HepG2 (cell line): ENCODE measurements at regions not wholly inside any gene's neighbourhood (a gene's known extent, or its start where the extent isn't known, plus 50 kb on each side); places are given as distances from the start of the nearest gene placed in this dataset.

ENCODE experiments used
- ATAC-seq: fragments of 200-7000 bp; cut with Tn5 transposase; 3 replicates; pipeline ENCODE4 v1.9.1; 2020; ENCODE audit warnings: mild to moderate bottlenecking, moderate library complexity
- BruUV-seq: library from RNA; stranded (reverse); fragments of 400-500 nt; replicated peaks from 2 replicates; lab custom pipeline; 2021; lab: Mats Ljungman, UMichigan
- CTCF ChIA-PET: fragments of 300-600 bp; formaldehyde crosslinking; extraction: SDS; loops from one replicate; lab custom pipeline; 2021; ENCODE audit warnings: low total read pairs, inconsistent platforms, low intra/inter-chr PET ratio; lab: Yijun Ruan, JAX
- POLR2A ChIA-PET: fragments of 350-600 bp; sonication (Branson Sonifier 250); formaldehyde crosslinking; loops from one replicate; lab custom pipeline; 2020; ENCODE audit warnings: antibody characterized with exemption, inconsistent platforms; lab: Yijun Ruan, JAX
- DNase-seq: peaks from one replicate; pipeline ENCODE4 v3.0.0-alpha.2; 2015; ENCODE audit warnings: low spot score
- FAIRE-seq: peaks from 3 replicates; lab custom pipeline; 2011; peaks lifted over from hg19 to GRCh38; lab: Jason Lieb, UNC
- H2AFZ ChIP-seq: one replicate; pipeline ENCODE4 v1.6.1; 2011; ENCODE audit warnings: low read length, inconsistent platforms
- H3K27ac ChIP-seq: fragments of 300-600 bp; 3 replicates; pipeline ENCODE4 v1.8.0; 2011; ENCODE audit warnings: mixed run types, mild to moderate bottlenecking, mixed read lengths, low read length, inconsistent platforms; ENCODE audit not compliant: insufficient read depth; ENCODE audit errors: extremely low read length
- H3K27me3 ChIP-seq, 2 experiments: fragments of 200-600 bp in 1 of 2; 2 replicates in 1 of 2; 3 replicates in 1 of 2; pipeline versions ENCODE4 v1.6.0 to v1.8.0; 2011; ENCODE audit warnings: low read length in 2 of 2, mild to moderate bottlenecking in 2 of 2, moderate library complexity in 2 of 2, inconsistent platforms in 1 of 2; ENCODE audit not compliant: insufficient read depth in 2 of 2, control insufficient read depth in 1 of 2
- H3K36me3 ChIP-seq, 2 experiments: fragments of 200-600 bp in 1 of 2; replicated peaks in 1 of 2; 2 replicates in 1 of 2; 3 replicates in 1 of 2; pipeline versions ENCODE4 v1.5.1 to v1.8.0; 2011; ENCODE audit warnings: low read length in 2 of 2, inconsistent platforms in 1 of 2; ENCODE audit not compliant: insufficient read depth in 2 of 2, control insufficient read depth in 1 of 2
- H3K4me1 ChIP-seq: 2 replicates; pipeline ENCODE4 v1.5.1; 2012; ENCODE audit warnings: low read length, inconsistent platforms; ENCODE audit not compliant: insufficient read depth
- H3K4me2 ChIP-seq: 2 replicates; pipeline ENCODE4 v1.6.0; 2011; ENCODE audit warnings: low read depth, low read length, inconsistent platforms
- H3K4me3 ChIP-seq, 3 experiments: fragments of 200-600 bp in 1 of 3; sonication (generic), shearing (Covaris generic) in 1 of 3; replicated peaks in 1 of 3; 2 replicates each; pipeline ENCODE4 v1.5.1; 2011 to 2016; ENCODE audit warnings: low read length in 3 of 3, inconsistent platforms in 2 of 3, low read depth in 2 of 3, mild to moderate bottlenecking in 2 of 3, control low read depth in 1 of 3, mixed read lengths in 1 of 3; ENCODE audit not compliant: insufficient read depth in 1 of 3
- H3K79me2 ChIP-seq: one replicate; pipeline ENCODE4 v1.6.1; 2011; ENCODE audit warnings: low read length, inconsistent platforms; ENCODE audit not compliant: insufficient read depth
- H3K9ac ChIP-seq: 2 replicates; pipeline ENCODE4 v1.6.0; 2011; ENCODE audit warnings: mild to moderate bottlenecking, low read depth, low read length, inconsistent platforms; ENCODE audit not compliant: insufficient read depth
- H3K9me3 ChIP-seq: 2 replicates; pipeline ENCODE4 v1.5.1; 2012; ENCODE audit warnings: mild to moderate bottlenecking, low read length
- H4K20me1 ChIP-seq: 2 replicates; pipeline ENCODE4 v1.6.0; 2011; ENCODE audit warnings: inconsistent platforms, mild to moderate bottlenecking, low read length, moderate library complexity; ENCODE audit not compliant: insufficient read depth
- AGO1 ChIP-seq: fragments of 200-400 bp; formaldehyde crosslinking; IDR thresholded peaks from 2 replicates; pipeline ENCODE4 v1.6.1; 2017; ENCODE audit warnings: mild to moderate bottlenecking, low read depth, low read length, moderate library complexity; ENCODE audit not compliant: poor library complexity, severe bottlenecking
- ARID2 ChIP-seq: sonication (generic); formaldehyde crosslinking; IDR thresholded peaks from 2 replicates; pipeline ENCODE4 v1.8.1; 2022; ENCODE audit warnings: mild to moderate bottlenecking, missing genetic modification reagents, borderline replicate concordance
- CBX1 ChIP-seq: IDR thresholded peaks from one replicate; pipeline ENCODE4 v1.6.1; 2016; ENCODE audit warnings: antibody characterized with exemption, low read depth
- GABPB1 ChIP-seq: IDR thresholded peaks from 2 replicates; pipeline ENCODE4 v1.6.1; 2016; ENCODE audit warnings: mild to moderate bottlenecking, missing genetic modification reagents, moderate library complexity, missing compliant biosample characterization
- GTF2F1 ChIP-seq: fragments of 150-350 bp; IDR thresholded peaks from 2 replicates; pipeline ENCODE4 v1.6.1; 2014; ENCODE audit warnings: low read length
- HNF1B ChIP-seq: sonication (generic); formaldehyde crosslinking; IDR thresholded peaks from 2 replicates; pipeline ENCODE4 v1.5.1; 2020; ENCODE audit warnings: mild to moderate bottlenecking, moderate library complexity, missing genetic modification reagents
- MXD1 ChIP-seq: sonication (generic); formaldehyde crosslinking; IDR thresholded peaks from 2 replicates; pipeline ENCODE4 v1.4.0; 2020; ENCODE audit warnings: mild to moderate bottlenecking, missing genetic modification reagents
- PLRG1 ChIP-seq: fragments of 450-650 bp; conservative IDR thresholded peaks from 2 replicates; pipeline ENCODE4 v1.6.1; 2016
- REL ChIP-seq: sonication (generic); formaldehyde crosslinking; conservative IDR thresholded peaks from 2 replicates; pipeline ENCODE4 v1.8.0; 2022; ENCODE audit warnings: mild to moderate bottlenecking, missing genetic modification reagents, moderate library complexity
- TBX3 ChIP-seq: fragments of 450-650 bp; IDR thresholded peaks from 2 replicates; pipeline ENCODE4 v1.6.1; 2017; ENCODE audit warnings: antibody characterized with exemption, mild to moderate bottlenecking, inconsistent platforms, borderline replicate concordance
- XBP1 ChIP-seq: sonication (generic); formaldehyde crosslinking; IDR thresholded peaks from 2 replicates; pipeline ENCODE4 v1.5.0; 2020; ENCODE audit warnings: missing genetic modification reagents
- ZIK1 ChIP-seq: sonication (generic); formaldehyde crosslinking; IDR thresholded peaks from 2 replicates; pipeline ENCODE4 v1.5.0; 2020; ENCODE audit warnings: mild to moderate bottlenecking, low read depth, missing genetic modification reagents, borderline replicate concordance
- ZNF10 ChIP-seq: sonication (generic); formaldehyde crosslinking; IDR thresholded peaks from 2 replicates; pipeline ENCODE4 v1.4.0; 2020; ENCODE audit warnings: mild to moderate bottlenecking, low read depth, missing genetic modification reagents, borderline replicate concordance
- ZNF24 ChIP-seq: fragments of 450-650 bp; IDR thresholded peaks from 2 replicates; pipeline ENCODE4 v1.6.1; 2017; ENCODE audit warnings: antibody characterized with exemption, mild to moderate bottlenecking
- ZNF510 ChIP-seq: sonication (generic); formaldehyde crosslinking; IDR thresholded peaks from 2 replicates; pipeline ENCODE4 v1.4.0; 2020; ENCODE audit warnings: low read depth, mild to moderate bottlenecking, missing genetic modification reagents
- ZNF556 ChIP-seq: sonication (generic); formaldehyde crosslinking; IDR thresholded peaks from 2 replicates; pipeline ENCODE4 v1.4.0; 2020; ENCODE audit warnings: mild to moderate bottlenecking, missing genetic modification reagents, borderline replicate concordance
- ZNF569 ChIP-seq: sonication (generic); formaldehyde crosslinking; IDR thresholded peaks from 2 replicates; pipeline ENCODE4 v1.5.0; 2020; ENCODE audit warnings: mild to moderate bottlenecking, missing genetic modification reagents, moderate library complexity, borderline replicate concordance
- ZNF644 ChIP-seq: IDR thresholded peaks from 2 replicates; pipeline ENCODE4 v1.6.1; 2016; ENCODE audit warnings: low read depth
- WGBS: methylation state at CpG from one replicate; pipeline ENCODE4 v1.1.6; 2017; ENCODE audit warnings: low lambda C conversion rate; 5-methylcytosine and 5-hydroxymethylcytosine counted together
- in situ Hi-C: cut with HindIII; loops from 2 replicates; pipeline ENCODE4 v1.10.0; 2017; ENCODE audit warnings: low pct_unique_long_range_greater_than_20kb; ENCODE audit not compliant: extremely low pct_ligation_motif_present
- intact Hi-C: fragments of 100-400 bp; cut with micrococcal nuclease; formaldehyde crosslinking; loops from one replicate; pipeline ENCODE4 v1.10.0; 2022; ENCODE audit not compliant: unreplicated experiment
- TF ChIP-seq, protein P1 (sequence below): sonication (generic); formaldehyde crosslinking; IDR thresholded peaks from 2 replicates; pipeline ENCODE4 v1.4.0; 2020; ENCODE audit warnings: mild to moderate bottlenecking, low read depth, missing genetic modification reagents
- TF ChIP-seq, protein P2 (sequence below): sonication (generic); formaldehyde crosslinking; IDR thresholded peaks from 2 replicates; pipeline ENCODE4 v1.8.0; 2022; ENCODE audit warnings: low read depth, missing genetic modification reagents

DNA sequence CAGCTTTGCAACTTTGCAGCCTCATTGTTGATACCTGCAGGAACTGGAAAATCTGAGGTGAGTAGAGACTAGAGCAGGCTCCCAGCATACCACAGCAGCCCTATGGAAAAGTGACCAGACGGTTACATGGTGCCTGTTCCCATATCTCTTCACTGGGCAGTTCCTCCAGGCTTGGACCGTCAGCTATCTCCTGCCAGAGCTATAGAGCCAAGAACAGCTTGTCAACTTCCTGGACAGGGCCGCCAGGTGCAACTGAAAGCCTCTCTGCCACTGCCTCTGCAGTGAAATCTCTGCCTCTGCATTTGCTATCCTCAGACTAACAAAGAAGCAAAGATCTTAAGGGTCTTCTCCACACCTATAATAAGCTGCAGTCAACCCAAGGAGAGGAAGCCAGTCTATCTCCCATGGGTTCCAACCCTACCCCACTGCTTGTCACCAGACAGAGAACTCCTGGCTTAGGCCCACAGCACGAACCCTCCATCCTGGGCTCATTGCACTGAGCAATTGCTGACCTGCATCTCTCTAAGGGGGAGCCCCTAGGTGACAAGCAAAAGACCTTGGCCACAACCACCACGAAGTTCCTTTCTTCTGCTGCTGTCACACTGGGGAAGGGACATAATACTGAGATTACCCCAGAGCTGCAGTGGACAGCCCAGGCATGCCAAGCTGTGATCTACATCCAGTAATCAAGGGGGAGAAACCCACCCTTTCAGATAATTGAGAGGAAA is 60.1 kb upstream of the KHDRBS2 start:
- Histone ChIP-seq H4K20me1 (no peaks in the 10 kb centered on the region), H3K79me2 (no peaks in the 10 kb centered on the region), H3K4me2 (no peak overlapping the region), H3K4me1 (no peaks in the 10 kb centered on the region), H3K36me3 (no peaks in the 10 kb centered on the region), H3K4me3 (no peak overlapping the region), H3K27me3 (no peaks in the 10 kb centered on the region)
- intact Hi-C loops (no loop called here), in situ Hi-C loops (no loop called here)
- POLR2A ChIA-PET, result no interaction called here
- FAIRE-seq, result no peak
- WGBS, result 3% methylated on average over 5 of the region's 5 CpGs
- ATAC-seq, result no peak
- TF ChIP-seq MXD1 (CRISPR knock-in tag) (no peak), GABPB1 (CRISPR knock-in tag) (no peak), ZNF24 (no peak), ZNF644 (CRISPR knock-in tag) (no peak), ZNF556 (no peak), CBX1 (no peak), ZNF10 (no peak), PLRG1 (no peak), HNF1B (CRISPR knock-in tag) (no peak), XBP1 (CRISPR knock-in tag) (no peak), REL (no peak), ZNF510 (CRISPR knock-in tag) (no peak), GTF2F1 (no peak), ZIK1 (CRISPR knock-in tag) (no peak), ZNF569 (no peak), AGO1 (no peak), ARID2 (no peak), TBX3 (no peak)
- TF ChIP-seq, protein P1, sequence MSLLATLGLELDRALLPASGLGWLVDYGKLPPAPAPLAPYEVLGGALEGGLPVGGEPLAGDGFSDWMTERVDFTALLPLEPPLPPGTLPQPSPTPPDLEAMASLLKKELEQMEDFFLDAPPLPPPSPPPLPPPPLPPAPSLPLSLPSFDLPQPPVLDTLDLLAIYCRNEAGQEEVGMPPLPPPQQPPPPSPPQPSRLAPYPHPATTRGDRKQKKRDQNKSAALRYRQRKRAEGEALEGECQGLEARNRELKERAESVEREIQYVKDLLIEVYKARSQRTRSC (CRISPR knock-in tag), result no peak
- TF ChIP-seq, protein P2, sequence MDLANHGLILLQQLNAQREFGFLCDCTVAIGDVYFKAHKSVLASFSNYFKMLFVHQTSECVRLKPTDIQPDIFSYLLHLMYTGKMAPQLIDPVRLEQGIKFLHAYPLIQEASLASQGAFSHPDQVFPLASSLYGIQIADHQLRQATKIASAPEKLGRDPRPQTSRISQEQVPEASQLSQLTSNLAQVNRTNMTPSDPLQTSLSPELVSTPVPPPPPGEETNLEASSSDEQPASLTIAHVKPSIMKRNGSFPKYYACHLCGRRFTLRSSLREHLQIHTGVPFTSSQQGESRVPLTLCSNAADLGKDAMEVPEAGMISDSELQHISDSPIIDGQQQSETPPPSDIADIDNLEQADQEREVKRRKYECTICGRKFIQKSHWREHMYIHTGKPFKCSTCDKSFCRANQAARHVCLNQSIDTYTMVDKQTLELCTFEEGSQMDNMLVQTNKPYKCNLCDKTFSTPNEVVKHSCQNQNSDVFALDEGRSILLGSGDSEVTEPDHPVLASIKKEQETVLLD (CRISPR knock-in tag), result no peak
- TF ChIP-seq, all 625 proteins: peak for 0
- Histone ChIP-seq H3K9me3 (no peaks in the 10 kb centered on the region), H3K27ac (no peak overlapping the region), H3K9ac (no peak overlapping the region), H2AFZ (no peak overlapping the region)
- no TSS peak for BruUV-seq
- CTCF ChIA-PET, result no interaction called here
- DNase-seq, result no peak
